Caco-2 (cell line): ENCODE measurements at regions not wholly inside any gene's neighbourhood (a gene's known extent, or its start where the extent isn't known, plus 50 kb on each side); places are given as distances from the start of the nearest gene placed in this dataset.

Source experiments
- BruUV-seq: library from RNA; stranded (reverse); fragments of 400-500 nt; replicated peaks from 2 replicates; lab custom pipeline; 2021; lab: Mats Ljungman, UMichigan
- CTCF ChIA-PET: fragments of 300-600 bp; sonication (Branson Sonifier 250); formaldehyde crosslinking; loops from one replicate; lab custom pipeline; 2022; ENCODE audit warnings: antibody characterized with exemption; lab: Charles Lee
- POLR2A ChIA-PET: fragments of 300-600 bp; sonication (Branson Sonifier 250); formaldehyde crosslinking; loops from one replicate; lab custom pipeline; 2022; ENCODE audit warnings: antibody characterized with exemption; lab: Charles Lee
- DNase-seq, 2 experiments: peaks; one replicate each; pipeline versions ENCODE4 v3.0.0 to v3.0.0-alpha.2; 2020 to 2022
- H3K27me3 ChIP-seq: replicated peaks from 2 replicates; pipeline ENCODE4 v1.6.0; 2011; ENCODE audit warnings: low read length; ENCODE audit not compliant: control insufficient read depth, insufficient read depth
- H3K36me3 ChIP-seq: 2 replicates; pipeline ENCODE4 v1.5.1; 2011; ENCODE audit warnings: low read length; ENCODE audit not compliant: control insufficient read depth, insufficient read depth
- H3K4me1 ChIP-seq: fragments of 250-450 bp; sonication (Bioruptor Pico); 2 replicates; pipeline ENCODE4 v1.5.1; 2020; ENCODE audit warnings: mild to moderate bottlenecking
- H3K4me3 ChIP-seq: 2 replicates; pipeline ENCODE4 v1.5.1; 2011; ENCODE audit warnings: low read depth, mild to moderate bottlenecking, control low read depth, low read length
- H3K9me3 ChIP-seq: fragments of 250-450 bp; sonication (Bioruptor Pico); 2 replicates; pipeline ENCODE4 v1.5.1; 2020; ENCODE audit warnings: mild to moderate bottlenecking, moderate library complexity
- H3K27ac Mint-ChIP-seq: one replicate; pipeline ENCODE4 v1.8.0; 2022; ENCODE audit warnings: mixed read lengths; ENCODE audit not compliant: unreplicated experiment
- H3K27me3 Mint-ChIP-seq: one replicate; pipeline ENCODE4 v1.8.0; 2022; ENCODE audit warnings: mixed read lengths; ENCODE audit not compliant: insufficient read depth, unreplicated experiment
- H3K36me3 Mint-ChIP-seq: one replicate; pipeline ENCODE4 v1.8.0; 2022; ENCODE audit warnings: mild to moderate bottlenecking, mixed read lengths; ENCODE audit not compliant: insufficient read depth, unreplicated experiment
- H3K4me1 Mint-ChIP-seq: one replicate; pipeline ENCODE4 v1.8.0; 2022; ENCODE audit warnings: low read depth, mixed read lengths; ENCODE audit not compliant: unreplicated experiment
- H3K4me3 Mint-ChIP-seq: one replicate; pipeline ENCODE4 v1.8.0; 2022; ENCODE audit warnings: mild to moderate bottlenecking, moderate library complexity, mixed read lengths; ENCODE audit not compliant: unreplicated experiment
- H3K9me3 Mint-ChIP-seq: one replicate; pipeline ENCODE4 v1.8.0; 2022; ENCODE audit warnings: mixed read lengths; ENCODE audit not compliant: unreplicated experiment
- intact Hi-C: fragments of 100-400 bp; cut with micrococcal nuclease; formaldehyde crosslinking; loops from one replicate; pipeline ENCODE4 v1.10.0; 2022; ENCODE audit not compliant: unreplicated experiment
- TF ChIP-seq, protein P1 (sequence below), 2 experiments: fragments of 200-600 bp in 1 of 2; IDR thresholded peaks; 1 replicate in 1 of 2; 2 replicates in 1 of 2; pipeline versions ENCODE4 v1.5.1 to v1.8.0; 2011 to 2022; ENCODE audit warnings: antibody characterized with exemption in 1 of 2, control low read depth in 1 of 2, inconsistent platforms in 1 of 2, low read depth in 1 of 2, low read length in 1 of 2, mild to moderate bottlenecking in 1 of 2, moderate library complexity in 1 of 2; ENCODE audit not compliant: insufficient read depth in 1 of 2, severe bottlenecking in 1 of 2, unreplicated experiment in 1 of 2

- no peaks in the 10 kb centered on the region for H3K9me3 Mint-ChIP-seq
- no peaks in the 10 kb centered on the region for H3K4me1 ChIP-seq
- ChIA-PET CTCF (no interaction called here), POLR2A (no interaction called here)
- TF ChIP-seq, protein P1, sequence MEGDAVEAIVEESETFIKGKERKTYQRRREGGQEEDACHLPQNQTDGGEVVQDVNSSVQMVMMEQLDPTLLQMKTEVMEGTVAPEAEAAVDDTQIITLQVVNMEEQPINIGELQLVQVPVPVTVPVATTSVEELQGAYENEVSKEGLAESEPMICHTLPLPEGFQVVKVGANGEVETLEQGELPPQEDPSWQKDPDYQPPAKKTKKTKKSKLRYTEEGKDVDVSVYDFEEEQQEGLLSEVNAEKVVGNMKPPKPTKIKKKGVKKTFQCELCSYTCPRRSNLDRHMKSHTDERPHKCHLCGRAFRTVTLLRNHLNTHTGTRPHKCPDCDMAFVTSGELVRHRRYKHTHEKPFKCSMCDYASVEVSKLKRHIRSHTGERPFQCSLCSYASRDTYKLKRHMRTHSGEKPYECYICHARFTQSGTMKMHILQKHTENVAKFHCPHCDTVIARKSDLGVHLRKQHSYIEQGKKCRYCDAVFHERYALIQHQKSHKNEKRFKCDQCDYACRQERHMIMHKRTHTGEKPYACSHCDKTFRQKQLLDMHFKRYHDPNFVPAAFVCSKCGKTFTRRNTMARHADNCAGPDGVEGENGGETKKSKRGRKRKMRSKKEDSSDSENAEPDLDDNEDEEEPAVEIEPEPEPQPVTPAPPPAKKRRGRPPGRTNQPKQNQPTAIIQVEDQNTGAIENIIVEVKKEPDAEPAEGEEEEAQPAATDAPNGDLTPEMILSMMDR (IDR thresholded peaks at IDR 0.05; ENCODE audit: insufficient read depth in 1 of 2, low read depth in 1 of 2, low read length in 1 of 2, severe bottlenecking in 1 of 2, unreplicated experiment in 1 of 2), result no peak
- intact Hi-C loops, result no loop called here
- H3K36me3 ChIP-seq, result no peaks in the 10 kb centered on the region
- no peaks in the 10 kb centered on the region for H3K9me3 ChIP-seq
- no peak for DNase-seq
- no peaks in the 10 kb centered on the region for H3K27me3 ChIP-seq
- no peak overlapping the region for H3K27ac Mint-ChIP-seq
- H3K27me3 Mint-ChIP-seq, result peaks cover 9% of the 10 kb centered on the region
- no peaks in the 10 kb centered on the region for H3K36me3 Mint-ChIP-seq
- no peaks in the 10 kb centered on the region for H3K4me1 Mint-ChIP-seq
- no peak overlapping the region for H3K4me3 Mint-ChIP-seq
- no peak overlapping the region for H3K4me3 ChIP-seq
- no TSS peak for BruUV-seq
These were observed 91.4 kb downstream of the ZNF621 start for GRCh38 chr3:40615918-40616819.

- POLR2A ChIA-PET, result no interaction called here
These were observed 92.3 kb downstream of the ZNF621 start for GRCh38 chr3:40617084-40617483.

DNA sequence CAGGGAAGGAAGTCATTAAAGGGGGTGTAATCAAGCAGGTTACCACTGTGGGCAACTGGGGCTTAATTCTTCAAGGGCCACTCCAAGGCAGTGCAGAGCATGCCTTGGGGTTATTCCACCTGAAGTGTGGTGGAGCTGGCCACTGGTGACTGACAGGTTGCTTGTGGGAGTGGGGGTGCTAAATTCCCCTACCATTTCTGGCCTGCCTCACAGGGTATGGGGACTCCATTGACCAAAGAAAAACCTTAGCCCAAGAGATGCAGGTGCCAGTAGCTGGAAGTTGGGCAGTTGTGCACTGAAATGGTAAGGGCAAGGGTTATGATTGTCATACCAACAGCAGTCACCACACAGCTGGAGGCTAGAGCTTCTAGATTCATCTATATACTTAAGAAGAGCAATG is 93.4 kb downstream of the ZNF621 start:
- no TSS peak for BruUV-seq
- Histone ChIP-seq H3K4me3 (no peak overlapping the region), H3K9me3 (no peaks in the 10 kb centered on the region), H3K27me3 (no peaks in the 10 kb centered on the region; the same call in 1 of the 2 replicates), H3K4me1 (no peaks in the 10 kb centered on the region), H3K36me3 (no peaks in the 10 kb centered on the region)
- Mint-ChIP-seq H3K4me3 (no peak overlapping the region), H3K27me3 (peaks cover 3% of the 10 kb centered on the region), H3K36me3 (no peaks in the 10 kb centered on the region), H3K9me3 (no peaks in the 10 kb centered on the region), H3K27ac (no peak overlapping the region), H3K4me1 (no peaks in the 10 kb centered on the region)
- intact Hi-C loops, result no loop called here
- ChIA-PET CTCF (no interaction called here), POLR2A (no interaction called here)
- TF ChIP-seq, protein P1 (IDR thresholded peaks at IDR 0.05; ENCODE audit: insufficient read depth in 1 of 2, low read depth in 1 of 2, low read length in 1 of 2, severe bottlenecking in 1 of 2, unreplicated experiment in 1 of 2), result no peak
- no peak for DNase-seq

More at GRCh38 chr3:40617084-40617483, 92.3 kb downstream of the ZNF621 start:
- BruUV-seq, result no TSS peak
- Mint-ChIP-seq H3K4me3 (no peak overlapping the region), H3K36me3 (no peaks in the 10 kb centered on the region), H3K9me3 (no peaks in the 10 kb centered on the region), H3K4me1 (no peaks in the 10 kb centered on the region), H3K27me3 (peaks cover 3% of the 10 kb centered on the region), H3K27ac (no peak overlapping the region)
- H3K36me3 ChIP-seq, result no peaks in the 10 kb centered on the region
- no peak for DNase-seq
- H3K27me3 ChIP-seq, result no peaks in the 10 kb centered on the region; the same call in 1 of the 2 replicates
- intact Hi-C loops, result no loop called here
- TF ChIP-seq, protein P1 (IDR thresholded peaks at IDR 0.05; ENCODE audit: insufficient read depth in 1 of 2, low read depth in 1 of 2, low read length in 1 of 2, severe bottlenecking in 1 of 2, unreplicated experiment in 1 of 2), result no peak
- no peak overlapping the region for H3K4me3 ChIP-seq
- no peaks in the 10 kb centered on the region for H3K4me1 ChIP-seq
- H3K9me3 ChIP-seq, result no peaks in the 10 kb centered on the region
- CTCF ChIA-PET, result no interaction called here
